ENCODE measurements at regions not wholly inside any gene's neighbourhood (a gene's known extent, or its start where the extent isn't known, plus 50 kb on each side); places are given as distances from the start of the nearest gene placed in this dataset.

GRCh38 chr1:4022715-4023114 lies 122.6 kb upstream of the C1orf174 start:
- no peak for TF ChIP-seq POLR2A (IDR thresholded peaks at IDR 0.05)
- no peak for TF ChIP-seq CTCF (IDR thresholded peaks at IDR 0.05)
